Keratinocyte (primary cell): ENCODE measurements at regions not wholly inside any gene's neighbourhood (a gene's known extent, or its start where the extent isn't known, plus 50 kb on each side); places are given as distances from the start of the nearest gene placed in this dataset.

Experiments used
- EZH2 ChIP-seq: IDR thresholded peaks from one replicate; pipeline ENCODE4 v1.6.1; 2012; ENCODE audit warnings: inconsistent platforms, mild to moderate bottlenecking, low read length, moderate library complexity
- TF ChIP-seq, protein P1 (sequence below), 3 experiments: IDR thresholded peaks in 1 of 3; conservative IDR thresholded peaks in 1 of 3; optimal IDR thresholded peaks in 1 of 3; 2 replicates in 2 of 3; 3 replicates in 1 of 3; pipeline versions ENCODE3 to v1.5.1; 2011; ENCODE audit warnings: low read length in 3 of 3, mild to moderate bottlenecking in 3 of 3, moderate library complexity in 2 of 3, control low read depth in 1 of 3, inconsistent platforms in 1 of 3; ENCODE audit not compliant: insufficient read depth in 2 of 3; ENCODE audit errors: extremely low read depth in 1 of 3

DNA sequence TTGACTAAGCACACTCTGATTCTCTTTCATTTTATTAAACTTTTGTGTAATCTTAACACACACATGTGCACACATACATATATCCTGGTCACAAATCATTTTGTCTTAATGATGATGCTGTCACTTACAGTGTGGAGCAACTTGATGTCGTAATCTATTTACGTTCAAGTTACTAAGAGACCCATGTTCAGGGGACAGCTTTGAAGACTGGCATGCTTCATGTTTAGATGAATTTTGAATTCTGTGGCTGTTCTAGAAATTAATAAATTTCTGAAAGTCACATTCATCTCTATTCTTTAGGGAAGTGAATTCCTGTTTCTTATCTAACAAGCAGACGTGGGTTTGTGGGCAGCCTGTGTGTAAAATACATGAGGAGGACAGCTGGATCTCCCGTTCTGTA lies 1637.8 kb downstream of the PLA2G4A start:
- TF ChIP-seq, protein P1, sequence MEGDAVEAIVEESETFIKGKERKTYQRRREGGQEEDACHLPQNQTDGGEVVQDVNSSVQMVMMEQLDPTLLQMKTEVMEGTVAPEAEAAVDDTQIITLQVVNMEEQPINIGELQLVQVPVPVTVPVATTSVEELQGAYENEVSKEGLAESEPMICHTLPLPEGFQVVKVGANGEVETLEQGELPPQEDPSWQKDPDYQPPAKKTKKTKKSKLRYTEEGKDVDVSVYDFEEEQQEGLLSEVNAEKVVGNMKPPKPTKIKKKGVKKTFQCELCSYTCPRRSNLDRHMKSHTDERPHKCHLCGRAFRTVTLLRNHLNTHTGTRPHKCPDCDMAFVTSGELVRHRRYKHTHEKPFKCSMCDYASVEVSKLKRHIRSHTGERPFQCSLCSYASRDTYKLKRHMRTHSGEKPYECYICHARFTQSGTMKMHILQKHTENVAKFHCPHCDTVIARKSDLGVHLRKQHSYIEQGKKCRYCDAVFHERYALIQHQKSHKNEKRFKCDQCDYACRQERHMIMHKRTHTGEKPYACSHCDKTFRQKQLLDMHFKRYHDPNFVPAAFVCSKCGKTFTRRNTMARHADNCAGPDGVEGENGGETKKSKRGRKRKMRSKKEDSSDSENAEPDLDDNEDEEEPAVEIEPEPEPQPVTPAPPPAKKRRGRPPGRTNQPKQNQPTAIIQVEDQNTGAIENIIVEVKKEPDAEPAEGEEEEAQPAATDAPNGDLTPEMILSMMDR (optimal IDR thresholded peaks at IDR 0.05 in 1 of 3, IDR thresholded peaks at IDR 0.05 in 1 of 3, conservative IDR thresholded peaks at IDR 0.05 in 1 of 3; ENCODE audit: extremely low read depth in 1 of 3, insufficient read depth in 2 of 3, low read length in 3 of 3) = no peak
- TF ChIP-seq EZH2 = no peak
